Body of pancreas (tissue), 4 donors: ENCODE measurements at regions not wholly inside any gene's neighbourhood (a gene's known extent, or its start where the extent isn't known, plus 50 kb on each side); places are given as distances from the start of the nearest gene placed in this dataset.

Source experiments
- CTCF ChIP-seq, 7 experiments: fragments of 450-650 bp in 4 of 7; fragments of 200-600 bp in 3 of 7; sonication (generic) in 3 of 7; IDR thresholded peaks; one replicate each; pipeline ENCODE4 v1.5.1; 2016 to 2019; ENCODE audit warnings: antibody characterized with exemption in 7 of 7
- POLR2A ChIP-seq, 3 donors: fragments of 450-650 bp; IDR thresholded peaks; one replicate each; pipeline ENCODE4 v1.6.1; 2016; ENCODE audit warnings: antibody characterized with exemption in 3 of 3, mild to moderate bottlenecking in 2 of 3

- TF ChIP-seq CTCF (IDR thresholded peaks at IDR 0.05), result no peak
- no peak for TF ChIP-seq POLR2A (IDR thresholded peaks at IDR 0.05)
These were observed 637.8 kb upstream of the CHAC2 start for GRCh38 chr2:53129851-53130250.
